Endothelial cell of umbilical vein (primary cell): ENCODE measurements at regions not wholly inside any gene's neighbourhood (a gene's known extent, or its start where the extent isn't known, plus 50 kb on each side); places are given as distances from the start of the nearest gene placed in this dataset.

Experiments
- BruUV-seq: library from RNA; stranded (reverse); fragments of 400-500 nt; replicated peaks from 2 replicates; lab custom pipeline; 2021; lab: Mats Ljungman, UMichigan
- CTCF ChIA-PET: fragments of 300-600, 350-600 bp; sonication (Branson Sonifier 250); formaldehyde crosslinking; loops from one replicate; lab custom pipeline; 2021; ENCODE audit warnings: antibody characterized with exemption, inconsistent platforms; lab: Charles Lee
- POLR2A ChIA-PET: fragments of 300-600, 350-600 bp; sonication (Branson Sonifier 250); formaldehyde crosslinking; loops from one replicate; lab custom pipeline; 2021; ENCODE audit warnings: antibody characterized with exemption, inconsistent platforms; lab: Charles Lee
- DNase-seq: peaks from one replicate; pipeline ENCODE4 v3.0.0-alpha.2; 2011; ENCODE audit warnings: low read depth, low spot score
- FAIRE-seq: peaks from 2 replicates; lab custom pipeline; 2011; peaks lifted over from hg19 to GRCh38; lab: Jason Lieb, UNC
- H2AFZ ChIP-seq: 2 replicates; pipeline ENCODE4 v1.6.0; 2012; ENCODE audit warnings: low read depth, low read length, control low read depth, inconsistent platforms
- H3K27ac ChIP-seq: 2 replicates; pipeline ENCODE4 v1.5.1; 2011; ENCODE audit warnings: low read depth, mild to moderate bottlenecking, control low read depth, low read length, moderate library complexity; ENCODE audit not compliant: insufficient read depth
- H3K27me3 ChIP-seq, 2 experiments: 2 replicates each; pipeline versions ENCODE4 v1.6.0 to v1.6.1; 2011; ENCODE audit warnings: low read length in 2 of 2, mixed read lengths in 1 of 2; ENCODE audit not compliant: control insufficient read depth in 2 of 2, insufficient read depth in 2 of 2
- H3K36me3 ChIP-seq, 2 experiments: 2 replicates in 1 of 2; 3 replicates in 1 of 2; pipeline ENCODE4 v1.5.1; 2011; ENCODE audit warnings: low read length in 2 of 2, mild to moderate bottlenecking in 1 of 2, moderate library complexity in 1 of 2; ENCODE audit not compliant: control insufficient read depth in 2 of 2, insufficient read depth in 2 of 2; ENCODE audit errors: extremely low read depth in 1 of 2
- H3K4me1 ChIP-seq: 3 replicates; pipeline ENCODE4 v1.5.1; 2011; ENCODE audit warnings: mild to moderate bottlenecking, low read length; ENCODE audit not compliant: control insufficient read depth, insufficient read depth; ENCODE audit errors: extremely low read depth
- H3K4me2 ChIP-seq: 2 replicates; pipeline ENCODE4 v1.6.1; 2011; ENCODE audit warnings: low read length, control low read depth, mixed read lengths; ENCODE audit not compliant: insufficient read depth
- H3K4me3 ChIP-seq, 3 experiments: fragments of 200-600 bp in 1 of 3; sonication (generic), shearing (Covaris generic) in 1 of 3; replicated peaks in 1 of 3; 2 replicates each; pipeline ENCODE4 v1.5.1; 2011 to 2016; ENCODE audit warnings: control low read depth in 3 of 3, low read length in 3 of 3, mild to moderate bottlenecking in 2 of 3, inconsistent platforms in 1 of 3, low read depth in 1 of 3, moderate library complexity in 1 of 3; ENCODE audit not compliant: insufficient read depth in 1 of 3
- H3K79me2 ChIP-seq: 2 replicates; pipeline ENCODE4 v1.6.0; 2012; ENCODE audit warnings: low read length, inconsistent platforms; ENCODE audit not compliant: control insufficient read depth, insufficient read depth
- H3K9ac ChIP-seq: replicated peaks from 2 replicates; pipeline ENCODE3; 2011; ENCODE audit warnings: low read length, control low read depth; ENCODE audit not compliant: insufficient read depth; ENCODE audit errors: extremely low read depth
- H3K9me1 ChIP-seq: replicated peaks from 3 replicates; pipeline ENCODE4 v1.6.0; 2011; ENCODE audit warnings: mild to moderate bottlenecking, low read length; ENCODE audit not compliant: control insufficient read depth, insufficient read depth; ENCODE audit errors: extremely low read depth
- H3K9me3 ChIP-seq: replicated peaks from 2 replicates; pipeline ENCODE4 v1.5.1; 2012; ENCODE audit warnings: low read length, inconsistent platforms; ENCODE audit not compliant: control insufficient read depth, insufficient read depth
- H4K20me1 ChIP-seq: replicated peaks from 2 replicates; pipeline ENCODE3; 2011; ENCODE audit warnings: mild to moderate bottlenecking, low read length; ENCODE audit not compliant: control insufficient read depth, insufficient read depth; ENCODE audit errors: extremely low read depth
- EZH2 ChIP-seq: IDR thresholded peaks from 2 replicates; pipeline ENCODE4 v1.6.1; 2012; ENCODE audit warnings: borderline replicate concordance, low read depth, mild to moderate bottlenecking, moderate library complexity, low read length, inconsistent platforms; ENCODE audit not compliant: severe bottlenecking
- JUN ChIP-seq: IDR thresholded peaks from 2 replicates; pipeline ENCODE4 v1.6.1; 2011; ENCODE audit warnings: borderline replicate concordance, low read depth; ENCODE audit not compliant: insufficient read length, insufficient read depth
- POLR2A ChIP-seq: IDR thresholded peaks from 2 replicates; pipeline ENCODE4 v1.6.1; 2012; ENCODE audit warnings: low read depth, mild to moderate bottlenecking, control low read depth, low read length
- POLR2AphosphoS5 ChIP-seq: IDR thresholded peaks from 2 replicates; pipeline ENCODE4 v1.6.1; 2012; ENCODE audit warnings: low read depth, mild to moderate bottlenecking, control low read depth, low read length, moderate library complexity; ENCODE audit not compliant: insufficient read depth
- dilution Hi-C: fragments of 300-500 bp; cut with MboI; formaldehyde crosslinking; loops from one replicate; pipeline ENCODE4 v1.15.0; 2019; ENCODE audit warnings: low sequenced_read_pairs; ENCODE audit not compliant: extremely low pct_ligation_motif_present
- intact Hi-C: fragments of 100-400 bp; cut with micrococcal nuclease; formaldehyde crosslinking; loops from one replicate; pipeline ENCODE4 v1.10.0; 2022
- TF ChIP-seq, protein P1 (sequence below), 2 donors: IDR thresholded peaks; 1 replicate in 1 of 2; 2 replicates in 1 of 2; pipeline ENCODE4 v1.5.1; 2011; ENCODE audit warnings: low read length in 2 of 2, mild to moderate bottlenecking in 2 of 2, moderate library complexity in 2 of 2, control low read depth in 1 of 2, inconsistent platforms in 1 of 2, low read depth in 1 of 2; ENCODE audit not compliant: insufficient read depth in 1 of 2; ENCODE audit errors: extremely low read depth in 1 of 2

DNA sequence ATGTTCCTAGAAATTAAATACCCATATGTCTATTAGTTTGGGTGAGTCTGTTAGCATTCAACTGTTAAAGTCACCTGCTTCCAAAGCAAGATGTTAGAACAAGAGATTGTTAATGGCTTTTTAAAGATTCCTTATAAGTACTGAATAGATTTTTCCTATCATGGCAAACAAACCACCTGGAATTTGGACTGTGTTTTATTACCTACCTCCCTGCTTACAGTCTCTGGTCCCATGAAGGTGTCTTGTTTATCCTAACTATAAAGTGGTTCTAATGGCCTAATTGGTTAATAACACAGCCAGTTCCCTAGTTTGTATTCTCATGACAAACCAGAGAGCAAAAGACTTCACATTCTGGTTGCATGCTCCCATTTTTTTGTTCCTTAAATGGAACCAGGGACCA is 149.5 kb downstream of the PPP1R2C start:
- Histone ChIP-seq H3K4me1 (no peaks in the 10 kb centered on the region), H3K9ac (no peak overlapping the region), H3K27me3 (no peaks in the 10 kb centered on the region), H3K79me2 (no peaks in the 10 kb centered on the region), H3K36me3 (no peaks in the 10 kb centered on the region), H3K4me3 (no peak overlapping the region), H3K9me3 (no peaks in the 10 kb centered on the region), H4K20me1 (no peaks in the 10 kb centered on the region), H2AFZ (no peak overlapping the region), H3K9me1 (no peaks in the 10 kb centered on the region), H3K4me2 (no peak overlapping the region), H3K27ac (no peak overlapping the region)
- FAIRE-seq (no peak), DNase-seq (no peak)
- ChIA-PET POLR2A (no interaction called here), CTCF (no interaction called here)
- TF ChIP-seq, protein P1, sequence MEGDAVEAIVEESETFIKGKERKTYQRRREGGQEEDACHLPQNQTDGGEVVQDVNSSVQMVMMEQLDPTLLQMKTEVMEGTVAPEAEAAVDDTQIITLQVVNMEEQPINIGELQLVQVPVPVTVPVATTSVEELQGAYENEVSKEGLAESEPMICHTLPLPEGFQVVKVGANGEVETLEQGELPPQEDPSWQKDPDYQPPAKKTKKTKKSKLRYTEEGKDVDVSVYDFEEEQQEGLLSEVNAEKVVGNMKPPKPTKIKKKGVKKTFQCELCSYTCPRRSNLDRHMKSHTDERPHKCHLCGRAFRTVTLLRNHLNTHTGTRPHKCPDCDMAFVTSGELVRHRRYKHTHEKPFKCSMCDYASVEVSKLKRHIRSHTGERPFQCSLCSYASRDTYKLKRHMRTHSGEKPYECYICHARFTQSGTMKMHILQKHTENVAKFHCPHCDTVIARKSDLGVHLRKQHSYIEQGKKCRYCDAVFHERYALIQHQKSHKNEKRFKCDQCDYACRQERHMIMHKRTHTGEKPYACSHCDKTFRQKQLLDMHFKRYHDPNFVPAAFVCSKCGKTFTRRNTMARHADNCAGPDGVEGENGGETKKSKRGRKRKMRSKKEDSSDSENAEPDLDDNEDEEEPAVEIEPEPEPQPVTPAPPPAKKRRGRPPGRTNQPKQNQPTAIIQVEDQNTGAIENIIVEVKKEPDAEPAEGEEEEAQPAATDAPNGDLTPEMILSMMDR (IDR thresholded peaks at IDR 0.05; ENCODE audit: extremely low read depth in 1 of 2, insufficient read depth in 1 of 2, low read depth in 1 of 2, low read length in 2 of 2) = no peak
- no peak for TF ChIP-seq POLR2A
- no TSS peak for BruUV-seq
- dilution Hi-C loops = no loop called here
- intact Hi-C loops = no loop called here

DNA sequence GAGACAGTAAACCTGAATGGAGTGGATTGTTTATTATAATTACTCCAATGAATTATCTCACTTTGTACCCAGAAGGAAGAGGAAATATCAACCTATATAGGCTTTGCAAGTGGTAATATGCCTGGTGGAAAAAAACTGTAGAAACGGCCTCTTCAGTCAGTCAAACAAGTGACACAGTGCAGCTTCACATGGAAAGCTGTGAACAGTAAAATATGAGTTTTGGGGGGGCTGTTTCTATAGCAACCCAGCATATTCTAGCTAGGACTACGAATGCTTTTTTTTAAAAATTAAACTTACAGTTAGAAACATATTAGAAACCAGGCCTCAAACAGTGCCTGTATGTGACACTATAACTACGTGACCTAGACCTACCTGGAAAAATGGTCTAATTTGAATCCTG is 150.1 kb downstream of the PPP1R2C start:
- intact Hi-C loops (no loop called here), dilution Hi-C loops (no loop called here)
- no TSS peak for BruUV-seq
- ChIA-PET POLR2A (no interaction called here), CTCF (no interaction called here)
- no peaks in the 10 kb centered on the region for H3K9me3 ChIP-seq
- DNase-seq (no peak), FAIRE-seq (no peak)
- H3K4me1 ChIP-seq = no peaks in the 10 kb centered on the region
- H3K4me3 ChIP-seq = no peak overlapping the region
- H3K9ac ChIP-seq = no peak overlapping the region
- H3K79me2 ChIP-seq = no peaks in the 10 kb centered on the region
- H3K9me1 ChIP-seq = no peaks in the 10 kb centered on the region
- no peak overlapping the region for H3K27ac ChIP-seq
- H3K4me2 ChIP-seq = no peak overlapping the region
- H2AFZ ChIP-seq = no peak overlapping the region
- no peaks in the 10 kb centered on the region for H4K20me1 ChIP-seq
- TF ChIP-seq POLR2AphosphoS5 = no peak
- no peak for TF ChIP-seq JUN
- no peak for TF ChIP-seq EZH2
- H3K36me3 ChIP-seq = no peaks in the 10 kb centered on the region
- H3K27me3 ChIP-seq = no peaks in the 10 kb centered on the region
